Hepatocyte (in vitro differentiated cells): ENCODE measurements at regions not wholly inside any gene's neighbourhood (a gene's known extent, or its start where the extent isn't known, plus 50 kb on each side); places are given as distances from the start of the nearest gene placed in this dataset.
"Not testable (repeated sequence)": the region's sequence is repeated elsewhere in the genome, so short reads cannot be mapped to it uniquely, and the experiment has no call there.

Source experiments
- EZH2phosphoT487 ChIP-seq: fragments of 200-600 bp; sonication (generic); IDR thresholded peaks from one replicate; pipeline ENCODE4 v1.6.1; 2018; ENCODE audit warnings: antibody characterized with exemption, mild to moderate bottlenecking, low read depth, moderate library complexity; ENCODE audit not compliant: unreplicated experiment, severe bottlenecking
- TF ChIP-seq, protein P1 (sequence below): fragments of 200-600 bp; sonication (generic); IDR thresholded peaks from 2 replicates; pipeline ENCODE4 v1.5.1; 2016; ENCODE audit warnings: antibody characterized with exemption, mild to moderate bottlenecking; ENCODE audit not compliant: poor library complexity

DNA sequence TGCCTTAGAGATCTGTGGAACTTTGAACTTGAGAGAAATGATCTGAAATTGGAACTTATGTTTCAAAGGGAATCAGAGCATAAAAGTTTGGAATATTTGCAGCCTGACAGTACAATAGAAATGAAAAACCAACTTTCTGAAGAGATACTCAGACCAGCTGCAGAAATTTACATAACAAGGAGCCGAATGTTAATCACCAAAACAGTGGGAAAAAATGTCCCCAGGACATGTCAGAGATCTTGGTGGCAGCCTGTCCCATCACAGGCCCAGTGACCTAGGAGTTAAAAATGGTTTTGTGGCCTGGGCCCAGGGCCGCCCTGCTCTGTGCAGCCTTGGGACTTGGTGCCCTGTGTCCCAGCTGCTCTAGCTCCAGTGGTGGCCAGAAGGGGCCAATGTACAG is 88.2 kb upstream of the ADORA2B start:
- TF ChIP-seq, protein P1, sequence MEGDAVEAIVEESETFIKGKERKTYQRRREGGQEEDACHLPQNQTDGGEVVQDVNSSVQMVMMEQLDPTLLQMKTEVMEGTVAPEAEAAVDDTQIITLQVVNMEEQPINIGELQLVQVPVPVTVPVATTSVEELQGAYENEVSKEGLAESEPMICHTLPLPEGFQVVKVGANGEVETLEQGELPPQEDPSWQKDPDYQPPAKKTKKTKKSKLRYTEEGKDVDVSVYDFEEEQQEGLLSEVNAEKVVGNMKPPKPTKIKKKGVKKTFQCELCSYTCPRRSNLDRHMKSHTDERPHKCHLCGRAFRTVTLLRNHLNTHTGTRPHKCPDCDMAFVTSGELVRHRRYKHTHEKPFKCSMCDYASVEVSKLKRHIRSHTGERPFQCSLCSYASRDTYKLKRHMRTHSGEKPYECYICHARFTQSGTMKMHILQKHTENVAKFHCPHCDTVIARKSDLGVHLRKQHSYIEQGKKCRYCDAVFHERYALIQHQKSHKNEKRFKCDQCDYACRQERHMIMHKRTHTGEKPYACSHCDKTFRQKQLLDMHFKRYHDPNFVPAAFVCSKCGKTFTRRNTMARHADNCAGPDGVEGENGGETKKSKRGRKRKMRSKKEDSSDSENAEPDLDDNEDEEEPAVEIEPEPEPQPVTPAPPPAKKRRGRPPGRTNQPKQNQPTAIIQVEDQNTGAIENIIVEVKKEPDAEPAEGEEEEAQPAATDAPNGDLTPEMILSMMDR: not testable (repeated sequence)
- not testable (repeated sequence) for TF ChIP-seq EZH2phosphoT487
